ENCODE measurements at regions not wholly inside any gene's neighbourhood (a gene's known extent, or its start where the extent isn't known, plus 50 kb on each side); places are given as distances from the start of the nearest gene placed in this dataset.

DNA sequence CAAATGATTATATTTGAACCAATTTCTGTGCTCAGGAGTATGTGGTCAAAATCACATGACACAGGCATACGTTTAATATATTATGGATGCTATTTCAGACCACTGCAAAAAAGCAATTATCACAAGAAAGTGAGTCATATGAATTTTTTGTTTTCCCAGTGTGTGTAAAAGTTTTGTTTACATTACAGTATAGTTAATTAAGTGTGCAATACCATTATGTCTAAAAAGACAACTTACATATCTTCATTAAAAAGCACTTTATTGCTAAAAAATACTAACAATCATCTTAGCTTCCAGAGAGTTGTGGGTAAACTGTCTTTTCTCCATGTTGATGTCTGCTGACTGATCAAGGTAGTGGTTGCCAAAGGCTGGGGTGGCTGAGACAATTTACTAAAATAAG is 347.2 kb upstream of the PCDH9 start:
- TF ChIP-seq ARNTL (CRISPR knock-in tag; IDR thresholded peaks at IDR 0.05; ENCODE audit: borderline replicate concordance, low read depth) (no peak), TCF4 (CRISPR knock-in tag; IDR thresholded peaks at IDR 0.05; ENCODE audit: borderline replicate concordance) (no peak), OSR1 (CRISPR knock-in tag; IDR thresholded peaks at IDR 0.05) (no peak), RARB (CRISPR knock-in tag; IDR thresholded peaks at IDR 0.05) (no peak), ZNF8 (CRISPR knock-in tag; IDR thresholded peaks at IDR 0.05) (no peak), ISL1 (CRISPR knock-in tag; IDR thresholded peaks at IDR 0.05) (no peak), CSDC2 (CRISPR knock-in tag; IDR thresholded peaks at IDR 0.05) (no peak), ZFP30 (CRISPR knock-in tag; IDR thresholded peaks at IDR 0.05) (no peak)
- TF ChIP-seq, protein P1, sequence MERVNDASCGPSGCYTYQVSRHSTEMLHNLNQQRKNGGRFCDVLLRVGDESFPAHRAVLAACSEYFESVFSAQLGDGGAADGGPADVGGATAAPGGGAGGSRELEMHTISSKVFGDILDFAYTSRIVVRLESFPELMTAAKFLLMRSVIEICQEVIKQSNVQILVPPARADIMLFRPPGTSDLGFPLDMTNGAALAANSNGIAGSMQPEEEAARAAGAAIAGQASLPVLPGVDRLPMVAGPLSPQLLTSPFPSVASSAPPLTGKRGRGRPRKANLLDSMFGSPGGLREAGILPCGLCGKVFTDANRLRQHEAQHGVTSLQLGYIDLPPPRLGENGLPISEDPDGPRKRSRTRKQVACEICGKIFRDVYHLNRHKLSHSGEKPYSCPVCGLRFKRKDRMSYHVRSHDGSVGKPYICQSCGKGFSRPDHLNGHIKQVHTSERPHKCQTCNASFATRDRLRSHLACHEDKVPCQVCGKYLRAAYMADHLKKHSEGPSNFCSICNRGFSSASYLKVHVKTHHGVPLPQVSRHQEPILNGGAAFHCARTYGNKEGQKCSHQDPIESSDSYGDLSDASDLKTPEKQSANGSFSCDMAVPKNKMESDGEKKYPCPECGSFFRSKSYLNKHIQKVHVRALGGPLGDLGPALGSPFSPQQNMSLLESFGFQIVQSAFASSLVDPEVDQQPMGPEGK (CRISPR knock-in tag; IDR thresholded peaks at IDR 0.05; ENCODE audit: borderline replicate concordance): no peak
- TF ChIP-seq, protein P2, sequence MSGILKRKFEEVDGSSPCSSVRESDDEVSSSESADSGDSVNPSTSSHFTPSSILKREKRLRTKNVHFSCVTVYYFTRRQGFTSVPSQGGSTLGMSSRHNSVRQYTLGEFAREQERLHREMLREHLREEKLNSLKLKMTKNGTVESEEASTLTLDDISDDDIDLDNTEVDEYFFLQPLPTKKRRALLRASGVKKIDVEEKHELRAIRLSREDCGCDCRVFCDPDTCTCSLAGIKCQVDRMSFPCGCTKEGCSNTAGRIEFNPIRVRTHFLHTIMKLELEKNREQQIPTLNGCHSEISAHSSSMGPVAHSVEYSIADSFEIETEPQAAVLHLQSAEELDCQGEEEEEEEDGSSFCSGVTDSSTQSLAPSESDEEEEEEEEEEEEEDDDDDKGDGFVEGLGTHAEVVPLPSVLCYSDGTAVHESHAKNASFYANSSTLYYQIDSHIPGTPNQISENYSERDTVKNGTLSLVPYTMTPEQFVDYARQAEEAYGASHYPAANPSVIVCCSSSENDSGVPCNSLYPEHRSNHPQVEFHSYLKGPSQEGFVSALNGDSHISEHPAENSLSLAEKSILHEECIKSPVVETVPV (CRISPR knock-in tag; IDR thresholded peaks at IDR 0.05): no peak
- TF ChIP-seq, protein P3, sequence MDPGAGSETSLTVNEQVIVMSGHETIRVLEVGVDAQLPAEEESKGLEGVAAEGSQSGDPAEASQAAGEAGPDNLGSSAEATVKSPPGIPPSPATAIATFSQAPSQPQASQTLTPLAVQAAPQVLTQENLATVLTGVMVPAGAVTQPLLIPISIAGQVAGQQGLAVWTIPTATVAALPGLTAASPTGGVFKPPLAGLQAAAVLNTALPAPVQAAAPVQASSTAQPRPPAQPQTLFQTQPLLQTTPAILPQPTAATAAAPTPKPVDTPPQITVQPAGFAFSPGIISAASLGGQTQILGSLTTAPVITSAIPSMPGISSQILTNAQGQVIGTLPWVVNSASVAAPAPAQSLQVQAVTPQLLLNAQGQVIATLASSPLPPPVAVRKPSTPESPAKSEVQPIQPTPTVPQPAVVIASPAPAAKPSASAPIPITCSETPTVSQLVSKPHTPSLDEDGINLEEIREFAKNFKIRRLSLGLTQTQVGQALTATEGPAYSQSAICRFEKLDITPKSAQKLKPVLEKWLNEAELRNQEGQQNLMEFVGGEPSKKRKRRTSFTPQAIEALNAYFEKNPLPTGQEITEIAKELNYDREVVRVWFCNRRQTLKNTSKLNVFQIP (CRISPR knock-in tag; IDR thresholded peaks at IDR 0.05; ENCODE audit: borderline replicate concordance, low read depth): no peak
